Vagina (tissue), 2 donors: ENCODE measurements at regions not wholly inside any gene's neighbourhood (a gene's known extent, or its start where the extent isn't known, plus 50 kb on each side); places are given as distances from the start of the nearest gene placed in this dataset.
"Not testable (repeated sequence)": the region's sequence is repeated elsewhere in the genome, so short reads cannot be mapped to it uniquely, and the experiment has no call there.

Experiments
- DNase-seq, 2 donors: peaks; one replicate each; pipeline ENCODE4 v3.0.0-alpha.2; 2017; ENCODE audit errors: extremely low spot score in 2 of 2
- H3K27ac ChIP-seq: fragments of 200-600 bp; sonication (generic); one replicate; pipeline ENCODE4 v1.5.1; 2019
- H3K27me3 ChIP-seq: fragments of 200-600 bp; sonication (generic); one replicate; pipeline ENCODE4 v1.5.1; 2019
- H3K36me3 ChIP-seq, 2 donors: fragments of 200-600 bp; sonication (generic); one replicate each; pipeline ENCODE4 v1.5.1; 2017 to 2019
- H3K4me1 ChIP-seq: fragments of 200-600 bp; sonication (generic); one replicate; pipeline ENCODE4 v1.5.1; 2019
- H3K4me3 ChIP-seq, 2 donors: fragments of 200-600 bp; sonication (generic); 1 replicate in 1 of 2; 2 replicates in 1 of 2; pipeline ENCODE4 v1.5.1; 2016 to 2019
- H3K9me3 ChIP-seq: fragments of 200-600 bp; sonication (generic); one replicate; pipeline ENCODE4 v1.5.1; 2019
- CTCF ChIP-seq, 3 experiments: fragments of 450-650 bp in 2 of 3; fragments of 200-600 bp in 1 of 3; sonication (generic) in 1 of 3; IDR thresholded peaks; one replicate each; pipeline ENCODE4 v1.5.1; 2017 to 2019; ENCODE audit warnings: antibody characterized with exemption in 3 of 3, mild to moderate bottlenecking in 2 of 3, moderate library complexity in 2 of 3
- POLR2A ChIP-seq, 2 donors: fragments of 450-650 bp; IDR thresholded peaks; one replicate each; pipeline ENCODE4 v1.6.1; 2017; ENCODE audit warnings: antibody characterized with exemption in 2 of 2, mild to moderate bottlenecking in 2 of 2, moderate library complexity in 2 of 2
- POLR2AphosphoS5 ChIP-seq, 2 donors: sonication (generic); formaldehyde crosslinking; IDR thresholded peaks; one replicate each; pipeline ENCODE4 v1.9.0; 2017; ENCODE audit warnings: antibody characterized with exemption in 2 of 2, mild to moderate bottlenecking in 2 of 2, low read depth in 1 of 2; ENCODE audit not compliant: insufficient read depth in 1 of 2
- intact Hi-C: fragments of 100-400 bp; cut with DNase I; formaldehyde crosslinking; loops from one replicate; pipeline ENCODE4 v1.15.1; 2023

GRCh38 chr17:27960183-27960849 is 67.2 kb upstream of the LYRM9 start:
- Histone ChIP-seq H3K4me1 (no peaks in the 10 kb centered on the region), H3K4me3 (no peak overlapping the region), H3K27ac (no peak overlapping the region), H3K27me3 (no peaks in the 10 kb centered on the region), H3K36me3 (no peaks in the 10 kb centered on the region), H3K9me3 (no peaks in the 10 kb centered on the region)
- TF ChIP-seq CTCF (IDR thresholded peaks at IDR 0.05) = no peak
- TF ChIP-seq POLR2AphosphoS5 (IDR thresholded peaks at IDR 0.05; ENCODE audit: insufficient read depth in 1 of 2, low read depth in 1 of 2) = no peak
- TF ChIP-seq POLR2A (IDR thresholded peaks at IDR 0.05) = no peak
- intact Hi-C loops = no loop called here
- DNase-seq = no peak

- H3K4me3 ChIP-seq, H3K4me1 ChIP-seq, DNase-seq, H3K27me3 ChIP-seq, H3K36me3 ChIP-seq, intact Hi-C loops, H3K9me3 ChIP-seq, H3K27ac ChIP-seq: not testable (repeated sequence)
Measured at GRCh38 chr17:27962581-27962980, 69.4 kb upstream of the LYRM9 start.

GRCh38 chr17:27965224-27965623 is 72.1 kb upstream of the LYRM9 start:
- Histone ChIP-seq H3K27me3 (no peaks in the 10 kb centered on the region), H3K4me1 (no peaks in the 10 kb centered on the region), H3K9me3 (no peaks in the 10 kb centered on the region), H3K36me3 (no peaks in the 10 kb centered on the region), H3K4me3 (no peak overlapping the region), H3K27ac (no peak overlapping the region)
- TF ChIP-seq POLR2AphosphoS5 (IDR thresholded peaks at IDR 0.05; ENCODE audit: insufficient read depth in 1 of 2, low read depth in 1 of 2) (no peak), CTCF (IDR thresholded peaks at IDR 0.05) (no peak), POLR2A (IDR thresholded peaks at IDR 0.05) (no peak)
- intact Hi-C loops = no loop called here
- DNase-seq = no peak

GRCh38 chr17:27968206-27968732 is 74.2 kb upstream of the NLK start:
- intact Hi-C loops = no loop called here

GRCh38 chr17:27970587-27970986 is 71.9 kb upstream of the NLK start:
- Histone ChIP-seq H3K4me3 (no peak overlapping the region), H3K27ac (no peak overlapping the region), H3K36me3 (no peaks in the 10 kb centered on the region), H3K9me3 (no peaks in the 10 kb centered on the region), H3K27me3 (no peaks in the 10 kb centered on the region), H3K4me1 (no peaks in the 10 kb centered on the region)
- intact Hi-C loops = no loop called here
- TF ChIP-seq POLR2AphosphoS5 (IDR thresholded peaks at IDR 0.05; ENCODE audit: insufficient read depth in 1 of 2, low read depth in 1 of 2) (no peak), CTCF (IDR thresholded peaks at IDR 0.05) (no peak), POLR2A (IDR thresholded peaks at IDR 0.05) (no peak)
- no peak for DNase-seq

More at GRCh38 chr17:27968206-27968732, 74.2 kb upstream of the NLK start:
- Histone ChIP-seq H3K36me3 (no peaks in the 10 kb centered on the region), H3K27ac (no peak overlapping the region), H3K27me3 (no peaks in the 10 kb centered on the region), H3K4me3 (no peak overlapping the region), H3K4me1 (no peaks in the 10 kb centered on the region), H3K9me3 (no peaks in the 10 kb centered on the region)
- DNase-seq = no peak
- TF ChIP-seq CTCF (IDR thresholded peaks at IDR 0.05) (no peak), POLR2A (IDR thresholded peaks at IDR 0.05) (no peak), POLR2AphosphoS5 (IDR thresholded peaks at IDR 0.05; ENCODE audit: insufficient read depth in 1 of 2, low read depth in 1 of 2) (no peak)
